Astrocyte (in vitro differentiated cells and primary cell): ENCODE measurements at regions not wholly inside any gene's neighbourhood (a gene's known extent, or its start where the extent isn't known, plus 50 kb on each side); places are given as distances from the start of the nearest gene placed in this dataset.

Source experiments
- DNase-seq: peaks from one replicate; pipeline ENCODE4 v3.0.0-alpha.2; 2010; ENCODE audit warnings: low read depth
- FAIRE-seq: peaks from 2 replicates; lab custom pipeline; 2011; peaks lifted over from hg19 to GRCh38; lab: Jason Lieb, UNC
- H2AFZ ChIP-seq: 2 replicates; pipeline ENCODE4 v1.6.0; 2012; ENCODE audit warnings: low read depth, low read length, inconsistent platforms
- H3K27ac ChIP-seq: 2 replicates; pipeline ENCODE4 v1.5.1; 2011; ENCODE audit warnings: low read depth, low read length, inconsistent platforms
- H3K27me3 ChIP-seq: 2 replicates; pipeline ENCODE4 v1.6.0; 2011; ENCODE audit warnings: low read length, inconsistent platforms; ENCODE audit not compliant: insufficient read depth
- H3K36me3 ChIP-seq: 2 replicates; pipeline ENCODE4 v1.5.1; 2011; ENCODE audit warnings: low read length, inconsistent platforms; ENCODE audit not compliant: insufficient read depth
- H3K4me1 ChIP-seq: 2 replicates; pipeline ENCODE4 v1.5.1; 2011; ENCODE audit warnings: low read length, inconsistent platforms; ENCODE audit not compliant: insufficient read depth
- H3K4me2 ChIP-seq: 2 replicates; pipeline ENCODE4 v1.6.0; 2012; ENCODE audit warnings: low read length, inconsistent platforms
- H3K4me3 ChIP-seq: 2 replicates; pipeline ENCODE4 v1.5.1; 2011; ENCODE audit warnings: low read depth, mild to moderate bottlenecking, low read length, inconsistent platforms; ENCODE audit not compliant: insufficient read depth
- H3K79me2 ChIP-seq: 2 replicates; pipeline ENCODE4 v1.6.0; 2012; ENCODE audit warnings: mild to moderate bottlenecking, low read length, inconsistent platforms; ENCODE audit not compliant: insufficient read depth
- H3K9ac ChIP-seq: 2 replicates; pipeline ENCODE4 v1.6.0; 2012; ENCODE audit warnings: mild to moderate bottlenecking, low read length, inconsistent platforms
- H3K9me3 ChIP-seq: 2 replicates; pipeline ENCODE4 v1.5.1; 2012; ENCODE audit warnings: low read depth, mild to moderate bottlenecking, low read length, inconsistent platforms; ENCODE audit not compliant: insufficient read depth
- H4K20me1 ChIP-seq: 2 replicates; pipeline ENCODE4 v1.6.0; 2012; ENCODE audit warnings: low read length, inconsistent platforms; ENCODE audit not compliant: insufficient read depth
- H3K27ac Mint-ChIP-seq: one replicate; pipeline ENCODE4 v1.8.0; 2021; ENCODE audit warnings: mild to moderate bottlenecking, mixed read lengths; ENCODE audit not compliant: unreplicated experiment
- H3K27me3 Mint-ChIP-seq: one replicate; pipeline ENCODE4 v1.8.0; 2021; ENCODE audit warnings: low read depth, mixed read lengths; ENCODE audit not compliant: unreplicated experiment
- H3K36me3 Mint-ChIP-seq: one replicate; pipeline ENCODE4 v1.8.0; 2021; ENCODE audit warnings: low read depth, mixed read lengths; ENCODE audit not compliant: unreplicated experiment
- H3K4me1 Mint-ChIP-seq: one replicate; pipeline ENCODE4 v1.8.0; 2021; ENCODE audit warnings: low read depth, mixed read lengths; ENCODE audit not compliant: unreplicated experiment
- H3K4me3 Mint-ChIP-seq: one replicate; pipeline ENCODE4 v1.8.0; 2021; ENCODE audit warnings: mild to moderate bottlenecking, moderate library complexity, mixed read lengths; ENCODE audit not compliant: unreplicated experiment
- H3K9me3 Mint-ChIP-seq: one replicate; pipeline ENCODE4 v1.8.0; 2021; ENCODE audit warnings: mild to moderate bottlenecking, mixed read lengths; ENCODE audit not compliant: unreplicated experiment
- EZH2 ChIP-seq: IDR thresholded peaks from 2 replicates; pipeline ENCODE4 v1.6.1; 2012; ENCODE audit warnings: mild to moderate bottlenecking, low read length, inconsistent platforms; ENCODE audit not compliant: insufficient read depth
- TF ChIP-seq, protein P1 (sequence below): IDR thresholded peaks from 2 replicates; pipeline ENCODE4 v1.5.1; 2011; ENCODE audit warnings: low read depth, mild to moderate bottlenecking, inconsistent platforms, low read length, moderate library complexity; ENCODE audit not compliant: insufficient read depth

DNA sequence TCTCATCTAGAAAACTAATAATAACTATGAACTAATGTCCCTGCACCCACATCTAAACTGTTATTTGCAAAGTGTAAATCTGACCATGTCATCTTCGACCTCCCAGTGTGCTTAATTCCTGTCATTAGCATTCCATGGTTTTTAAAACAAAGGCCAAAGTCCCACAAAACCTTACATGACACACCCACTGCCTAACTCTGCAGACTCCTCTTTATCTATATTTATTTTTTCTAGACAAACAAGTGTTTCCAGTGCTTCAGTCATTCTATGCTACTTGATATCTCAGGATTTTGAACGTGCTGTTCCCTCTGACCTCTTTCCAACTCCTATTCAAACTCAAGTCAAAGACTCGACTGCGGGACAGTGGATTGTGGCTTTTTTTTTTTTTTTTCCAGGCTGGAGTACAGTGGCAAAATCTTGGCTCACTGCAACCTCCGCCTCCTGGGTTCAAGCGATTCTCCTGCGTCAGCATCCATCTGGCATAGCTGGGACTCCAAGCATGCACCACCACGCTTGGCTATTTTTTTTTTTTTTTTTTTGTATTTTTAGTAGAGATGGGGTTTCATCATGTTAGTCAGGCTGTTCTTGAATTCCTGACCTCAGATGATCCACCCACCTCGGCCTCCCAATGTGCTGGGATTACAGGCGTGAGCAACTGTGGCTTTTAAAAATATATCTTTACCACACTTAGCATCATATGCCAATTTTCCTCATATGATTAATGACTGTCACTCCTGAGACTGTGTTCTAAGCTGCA is 1511.0 kb downstream of the ARAP2 start:
- no peak overlapping the region for H3K4me3 ChIP-seq
- DNase-seq (no peak), FAIRE-seq (no peak)
- no peak overlapping the region for H3K4me2 ChIP-seq
- H3K4me3 Mint-ChIP-seq, result no peak overlapping the region
- H3K79me2 ChIP-seq, result no peaks in the 10 kb centered on the region
- H3K27ac ChIP-seq, result no peak overlapping the region
- H3K4me1 Mint-ChIP-seq, result peaks cover 16% of the 10 kb centered on the region
- no peaks in the 10 kb centered on the region for H3K9me3 Mint-ChIP-seq
- H3K36me3 Mint-ChIP-seq, result no peaks in the 10 kb centered on the region
- no peaks in the 10 kb centered on the region for H3K36me3 ChIP-seq
- no peak overlapping the region for H2AFZ ChIP-seq
- peak overlapping the region; percentile 21 for H3K27ac Mint-ChIP-seq
- no peaks in the 10 kb centered on the region for H3K4me1 ChIP-seq
- H3K9me3 ChIP-seq, result no peaks in the 10 kb centered on the region
- no peak overlapping the region for H3K9ac ChIP-seq
- TF ChIP-seq, protein P1, sequence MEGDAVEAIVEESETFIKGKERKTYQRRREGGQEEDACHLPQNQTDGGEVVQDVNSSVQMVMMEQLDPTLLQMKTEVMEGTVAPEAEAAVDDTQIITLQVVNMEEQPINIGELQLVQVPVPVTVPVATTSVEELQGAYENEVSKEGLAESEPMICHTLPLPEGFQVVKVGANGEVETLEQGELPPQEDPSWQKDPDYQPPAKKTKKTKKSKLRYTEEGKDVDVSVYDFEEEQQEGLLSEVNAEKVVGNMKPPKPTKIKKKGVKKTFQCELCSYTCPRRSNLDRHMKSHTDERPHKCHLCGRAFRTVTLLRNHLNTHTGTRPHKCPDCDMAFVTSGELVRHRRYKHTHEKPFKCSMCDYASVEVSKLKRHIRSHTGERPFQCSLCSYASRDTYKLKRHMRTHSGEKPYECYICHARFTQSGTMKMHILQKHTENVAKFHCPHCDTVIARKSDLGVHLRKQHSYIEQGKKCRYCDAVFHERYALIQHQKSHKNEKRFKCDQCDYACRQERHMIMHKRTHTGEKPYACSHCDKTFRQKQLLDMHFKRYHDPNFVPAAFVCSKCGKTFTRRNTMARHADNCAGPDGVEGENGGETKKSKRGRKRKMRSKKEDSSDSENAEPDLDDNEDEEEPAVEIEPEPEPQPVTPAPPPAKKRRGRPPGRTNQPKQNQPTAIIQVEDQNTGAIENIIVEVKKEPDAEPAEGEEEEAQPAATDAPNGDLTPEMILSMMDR, result no peak
- TF ChIP-seq EZH2, result no peak
- no peaks in the 10 kb centered on the region for H3K27me3 Mint-ChIP-seq
- no peaks in the 10 kb centered on the region for H3K27me3 ChIP-seq
- H4K20me1 ChIP-seq, result no peaks in the 10 kb centered on the region

DNA sequence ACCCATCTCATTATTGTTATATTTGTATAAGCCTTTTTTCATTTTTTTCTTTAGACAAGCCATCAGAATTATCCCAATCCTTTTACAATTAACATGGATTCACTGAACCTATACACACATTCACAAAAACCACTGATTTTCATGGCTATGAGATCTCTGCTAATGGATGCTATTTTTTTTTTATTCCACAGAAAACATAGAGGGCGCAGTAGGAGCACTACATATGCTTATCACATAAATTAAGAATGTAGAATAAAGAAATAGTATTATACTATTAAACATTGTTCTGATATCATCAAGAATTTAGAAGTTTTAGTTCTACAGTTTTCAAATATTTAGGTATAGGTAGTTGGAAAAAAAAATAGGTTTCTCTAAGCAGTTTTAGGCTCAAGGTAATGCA is 1477.4 kb downstream of the ARAP2 start:
- DNase-seq (no peak), FAIRE-seq (no peak)
- H3K36me3 ChIP-seq, result no peaks in the 10 kb centered on the region
- peaks cover 3% of the 10 kb centered on the region for H3K9me3 ChIP-seq
- TF ChIP-seq EZH2, result no peak
- TF ChIP-seq, protein P1, result no peak
- no peak overlapping the region for H3K4me2 ChIP-seq
- no peaks in the 10 kb centered on the region for H3K27me3 ChIP-seq
- Mint-ChIP-seq H3K27me3 (no peaks in the 10 kb centered on the region), H3K4me1 (no peaks in the 10 kb centered on the region), H3K9me3 (no peaks in the 10 kb centered on the region), H3K36me3 (no peaks in the 10 kb centered on the region), H3K27ac (no peak overlapping the region), H3K4me3 (no peak overlapping the region)
- H3K9ac ChIP-seq, result no peak overlapping the region
- H3K4me1 ChIP-seq, result no peaks in the 10 kb centered on the region
- H3K79me2 ChIP-seq, result no peaks in the 10 kb centered on the region
- H4K20me1 ChIP-seq, result no peaks in the 10 kb centered on the region
- no peak overlapping the region for H2AFZ ChIP-seq
- H3K4me3 ChIP-seq, result no peak overlapping the region
- H3K27ac ChIP-seq, result no peak overlapping the region

DNA sequence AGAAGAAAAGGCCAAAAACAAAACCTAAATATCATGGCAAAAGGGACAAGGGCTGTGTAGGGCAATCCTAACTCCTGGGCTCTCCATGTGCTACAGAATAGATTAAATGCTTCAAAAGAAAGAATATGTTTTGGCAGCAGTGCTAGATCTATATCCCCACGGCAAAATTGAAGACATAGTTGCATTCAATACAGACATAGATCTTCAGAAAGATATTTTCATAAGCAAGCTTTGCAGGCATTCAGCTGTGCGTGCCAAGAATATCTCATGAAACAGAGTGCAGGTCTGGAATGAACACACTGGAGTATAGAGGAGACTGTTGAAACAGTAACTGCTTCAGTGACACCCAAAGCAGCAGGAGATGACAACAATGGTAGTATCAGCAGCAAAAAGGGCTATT is 1476.9 kb downstream of the ARAP2 start:
- Mint-ChIP-seq H3K27ac (no peak overlapping the region), H3K4me3 (no peak overlapping the region), H3K27me3 (no peaks in the 10 kb centered on the region)

More for the DNA sequence above, 1476.9 kb downstream of the ARAP2 start:
- Histone ChIP-seq H4K20me1 (no peaks in the 10 kb centered on the region), H3K36me3 (no peaks in the 10 kb centered on the region), H2AFZ (no peak overlapping the region), H3K4me2 (no peak overlapping the region), H3K27me3 (no peaks in the 10 kb centered on the region), H3K4me1 (no peaks in the 10 kb centered on the region), H3K79me2 (no peaks in the 10 kb centered on the region), H3K4me3 (no peak overlapping the region), H3K9ac (no peak overlapping the region), H3K9me3 (peaks cover 3% of the 10 kb centered on the region), H3K27ac (no peak overlapping the region)
- no peaks in the 10 kb centered on the region for H3K9me3 Mint-ChIP-seq
- no peak for FAIRE-seq
- no peak for DNase-seq
- no peak for TF ChIP-seq EZH2
- TF ChIP-seq, protein P1, result no peak
- H3K36me3 Mint-ChIP-seq, result no peaks in the 10 kb centered on the region
- H3K4me1 Mint-ChIP-seq, result no peaks in the 10 kb centered on the region
